HAP-1 (cell line): ENCODE measurements at regions not wholly inside any gene's neighbourhood (a gene's known extent, or its start where the extent isn't known, plus 50 kb on each side); places are given as distances from the start of the nearest gene placed in this dataset.

Experiments
- DNase-seq, 2 experiments: peaks; one replicate each; pipeline ENCODE4 v3.0.0-alpha.2; 2016 to 2020; ENCODE audit warnings: low spot score in 2 of 2
- H3K27me3 ChIP-seq: fragments of 250-450 bp; sonication (Bioruptor Pico); 2 replicates; pipeline ENCODE4 v1.5.1; 2020; ENCODE audit warnings: low read depth, mild to moderate bottlenecking, moderate library complexity
- H3K36me3 ChIP-seq: fragments of 250-450 bp; sonication (Bioruptor Pico); replicated peaks from 2 replicates; pipeline ENCODE4 v1.5.1; 2020; ENCODE audit warnings: mild to moderate bottlenecking
- H3K4me1 ChIP-seq: fragments of 250-450 bp; sonication (Bioruptor Pico); 2 replicates; pipeline ENCODE4 v1.5.1; 2020; ENCODE audit warnings: mild to moderate bottlenecking
- H3K4me3 ChIP-seq: fragments of 250-450 bp; sonication (Bioruptor Pico); 2 replicates; pipeline ENCODE4 v1.5.1; 2020; ENCODE audit warnings: mild to moderate bottlenecking, moderate library complexity
- H3K9me3 ChIP-seq: fragments of 250-450 bp; sonication (Bioruptor Pico); 2 replicates; pipeline ENCODE4 v1.5.1; 2020; ENCODE audit warnings: mild to moderate bottlenecking, moderate library complexity
- in situ Hi-C: fragments of 300-500 bp; cut with MboI; formaldehyde crosslinking; loops from 3 replicates; pipeline ENCODE4 v1.14.3; 2020; ENCODE audit warnings: low sequenced_read_pairs, inconsistent platforms, mixed read lengths

- no peak overlapping the region for H3K4me3 ChIP-seq
- no peaks in the 10 kb centered on the region for H3K27me3 ChIP-seq
- peaks cover 8% of the 10 kb centered on the region for H3K4me1 ChIP-seq
- no peaks in the 10 kb centered on the region for H3K36me3 ChIP-seq
- H3K9me3 ChIP-seq = no peaks in the 10 kb centered on the region
- DNase-seq = peak; percentile 34 to 36
- in situ Hi-C loops = no loop called here
Observed at GRCh38 chr16:72410492-72410891, 238.5 kb upstream of the PMFBP1 start.

- Histone ChIP-seq H3K9me3 (no peaks in the 10 kb centered on the region), H3K4me1 (peaks cover 8% of the 10 kb centered on the region), H3K27me3 (no peaks in the 10 kb centered on the region), H3K4me3 (no peak overlapping the region), H3K36me3 (no peaks in the 10 kb centered on the region)
- DNase-seq = no peak
- in situ Hi-C loops = no loop called here
Observed at GRCh38 chr16:72409423-72409822, 237.5 kb upstream of the PMFBP1 start.

- H3K4me3 ChIP-seq = no peak overlapping the region
- H3K27me3 ChIP-seq = no peaks in the 10 kb centered on the region
- H3K9me3 ChIP-seq = no peaks in the 10 kb centered on the region
- H3K36me3 ChIP-seq = no peaks in the 10 kb centered on the region
- in situ Hi-C loops = no loop called here
- H3K4me1 ChIP-seq = peaks cover 8% of the 10 kb centered on the region
- no peak for DNase-seq
Observed at GRCh38 chr16:72406390-72406789, 234.4 kb upstream of the PMFBP1 start.

GRCh38 chr16:72404299-72404698 is 232.3 kb upstream of the PMFBP1 start:
- in situ Hi-C loops = no loop called here
- H3K4me1 ChIP-seq = peaks cover 6% of the 10 kb centered on the region; the same call in 1 of the 2 replicates
- no peaks in the 10 kb centered on the region for H3K27me3 ChIP-seq
- H3K4me3 ChIP-seq = no peak overlapping the region
- H3K36me3 ChIP-seq = no peaks in the 10 kb centered on the region
- no peak for DNase-seq
- no peaks in the 10 kb centered on the region for H3K9me3 ChIP-seq

- in situ Hi-C loops = no loop called here
- Histone ChIP-seq H3K4me1 (peaks cover 6% of the 10 kb centered on the region; the same call in 1 of the 2 replicates), H3K4me3 (no peak overlapping the region), H3K36me3 (no peaks in the 10 kb centered on the region), H3K27me3 (no peaks in the 10 kb centered on the region), H3K9me3 (no peaks in the 10 kb centered on the region)
- DNase-seq = no peak
Observed at GRCh38 chr16:72401084-72401361, 229.1 kb upstream of the PMFBP1 start.

GRCh38 chr16:72400257-72401083 is 228.5 kb upstream of the PMFBP1 start:
- Histone ChIP-seq H3K27me3 (no peaks in the 10 kb centered on the region), H3K36me3 (no peaks in the 10 kb centered on the region), H3K9me3 (no peaks in the 10 kb centered on the region), H3K4me3 (no peak overlapping the region), H3K4me1 (peaks cover 6% of the 10 kb centered on the region; the same call in 1 of the 2 replicates)
- in situ Hi-C loops = no loop called here
- DNase-seq = peak; percentile 59 to 76

- Histone ChIP-seq H3K27me3 (no peaks in the 10 kb centered on the region), H3K36me3 (no peaks in the 10 kb centered on the region)
- in situ Hi-C loops = no loop called here
Observed at GRCh38 chr16:72399811-72400210, 227.9 kb upstream of the PMFBP1 start.

GRCh38 chr16:72397876-72398275 is 225.9 kb upstream of the PMFBP1 start:
- Histone ChIP-seq H3K9me3 (no peaks in the 10 kb centered on the region), H3K4me1 (peaks cover 6% of the 10 kb centered on the region; the same call in 1 of the 2 replicates), H3K36me3 (no peaks in the 10 kb centered on the region), H3K4me3 (no peak overlapping the region), H3K27me3 (no peaks in the 10 kb centered on the region)
- in situ Hi-C loops = no loop called here
- DNase-seq = no peak

More at GRCh38 chr16:72399811-72400210, 227.9 kb upstream of the PMFBP1 start:
- DNase-seq = no peak
- Histone ChIP-seq H3K4me3 (no peak overlapping the region), H3K4me1 (peaks cover 6% of the 10 kb centered on the region; the same call in 1 of the 2 replicates), H3K9me3 (no peaks in the 10 kb centered on the region)

GRCh38 chr16:72394526-72394925 is 222.6 kb upstream of the PMFBP1 start:
- no peak overlapping the region for H3K4me3 ChIP-seq
- H3K36me3 ChIP-seq = no peaks in the 10 kb centered on the region
- H3K4me1 ChIP-seq = no peaks in the 10 kb centered on the region
- H3K9me3 ChIP-seq = no peaks in the 10 kb centered on the region
- no peak for DNase-seq
- in situ Hi-C loops = no loop called here
- H3K27me3 ChIP-seq = no peaks in the 10 kb centered on the region

- H3K36me3 ChIP-seq = no peaks in the 10 kb centered on the region
- no peaks in the 10 kb centered on the region for H3K27me3 ChIP-seq
- H3K9me3 ChIP-seq = no peaks in the 10 kb centered on the region
- in situ Hi-C loops = no loop called here
- H3K4me1 ChIP-seq = no peaks in the 10 kb centered on the region
- DNase-seq = no peak
- H3K4me3 ChIP-seq = no peak overlapping the region
Observed at GRCh38 chr16:72389791-72390190, 217.8 kb upstream of the PMFBP1 start.

GRCh38 chr16:72388007-72388406 is 216.1 kb upstream of the PMFBP1 start:
- in situ Hi-C loops = no loop called here
- no peaks in the 10 kb centered on the region for H3K9me3 ChIP-seq
- no peaks in the 10 kb centered on the region for H3K4me1 ChIP-seq
- no peak for DNase-seq
- no peaks in the 10 kb centered on the region for H3K36me3 ChIP-seq
- H3K27me3 ChIP-seq = no peaks in the 10 kb centered on the region
- no peak overlapping the region for H3K4me3 ChIP-seq

GRCh38 chr16:72384651-72385050 is 212.7 kb upstream of the PMFBP1 start:
- H3K4me3 ChIP-seq = no peak overlapping the region
- no peaks in the 10 kb centered on the region for H3K9me3 ChIP-seq
- H3K4me1 ChIP-seq = peaks cover 13% of the 10 kb centered on the region
- no peak for DNase-seq
- in situ Hi-C loops = no loop called here
- H3K27me3 ChIP-seq = no peaks in the 10 kb centered on the region
- no peaks in the 10 kb centered on the region for H3K36me3 ChIP-seq

- Histone ChIP-seq H3K4me3 (no peak overlapping the region), H3K27me3 (no peaks in the 10 kb centered on the region), H3K9me3 (no peaks in the 10 kb centered on the region), H3K4me1 (peaks cover 24% of the 10 kb centered on the region), H3K36me3 (no peaks in the 10 kb centered on the region)
- peak; percentile 18 to 87 for DNase-seq
- in situ Hi-C loops = no loop called here
Observed at GRCh38 chr16:72380283-72380682, 208.3 kb upstream of the PMFBP1 start.

- Histone ChIP-seq H3K9me3 (no peaks in the 10 kb centered on the region), H3K36me3 (no peaks in the 10 kb centered on the region), H3K27me3 (no peaks in the 10 kb centered on the region), H3K4me1 (peaks cover 12% of the 10 kb centered on the region), H3K4me3 (no peak overlapping the region)
- in situ Hi-C loops = no loop called here
- no peak for DNase-seq
Observed at GRCh38 chr16:72373201-72373600, 201.2 kb upstream of the PMFBP1 start.
